ENCODE measurements at regions not wholly inside any gene's neighbourhood (a gene's known extent, or its start where the extent isn't known, plus 50 kb on each side); places are given as distances from the start of the nearest gene placed in this dataset.
"Not testable (repeated sequence)": the region's sequence is repeated elsewhere in the genome, so short reads cannot be mapped to it uniquely, and the experiment has no call there.

GRCh38 chr17:16866436-16866835 is 105.5 kb downstream of the TNFRSF13B start:
- Histone ChIP-seq H3K4me3 (no peak overlapping the region), H3K27me3 (replicated peaks; ENCODE audit: insufficient read depth) (peaks cover 3% of the 10 kb centered on the region; the same call in 1 of the 2 replicates), H4K20me1 (ENCODE audit: insufficient read depth) (no peaks in the 10 kb centered on the region), H2AFZ (no peak overlapping the region), H3K9me3 (ENCODE audit: low read depth) (no peaks in the 10 kb centered on the region), H3K9me2 (ENCODE audit: insufficient read depth) (no peaks in the 10 kb centered on the region), H3K4me2 (ENCODE audit: unreplicated experiment) (peak overlapping the region; percentile 10), H3K4me1 (ENCODE audit: insufficient read depth) (peaks cover 12% of the 10 kb centered on the region), H3K79me2 (ENCODE audit: insufficient read depth) (no peaks in the 10 kb centered on the region), H3K36me3 (ENCODE audit: low read depth) (no peaks in the 10 kb centered on the region), H3K9ac (no peak overlapping the region), H3F3A (ENCODE audit: insufficient read depth) (peaks cover 9% of the 10 kb centered on the region; the same call in 1 of the 2 replicates), H3K27ac (no peak overlapping the region)
- no peak for TF ChIP-seq EZH2 (IDR thresholded peaks at IDR 0.05; ENCODE audit: insufficient read depth, poor library complexity, severe bottlenecking)
- TF ChIP-seq EZH2phosphoT487 (IDR thresholded peaks at IDR 0.05; ENCODE audit: insufficient read depth, low read depth), result no peak
- 60 to 63% methylated on average over 8 of the region's 8 CpGs for WGBS, 2 experiments (ENCODE audit: low coverage in 1 of 2, low lambda C conversion rate in 2 of 2, missing lambda C conversion rate in 2 of 2)
- no peak for DNase-seq
- in situ Hi-C loops (cut with MboI), result no loop called here

- H3F3A ChIP-seq (ENCODE audit: insufficient read depth); H3K9ac ChIP-seq; H3K36me3 ChIP-seq (ENCODE audit: low read depth); H3K9me3 ChIP-seq (ENCODE audit: low read depth); H3K4me3 ChIP-seq; H2AFZ ChIP-seq; H3K9me2 ChIP-seq (ENCODE audit: insufficient read depth); H4K20me1 ChIP-seq (ENCODE audit: insufficient read depth); in situ Hi-C loops (cut with MboI); H3K27me3 ChIP-seq (replicated peaks; ENCODE audit: insufficient read depth); H3K79me2 ChIP-seq (ENCODE audit: insufficient read depth): not testable (repeated sequence)
- Histone ChIP-seq H3K4me2 (ENCODE audit: unreplicated experiment) (peak overlapping the region; percentile 10), H3K4me1 (ENCODE audit: insufficient read depth) (peaks cover 12% of the 10 kb centered on the region), H3K27ac (peak overlapping the region; percentile 45)
- WGBS, 2 experiments (ENCODE audit: low coverage in 1 of 2, low lambda C conversion rate in 2 of 2, missing lambda C conversion rate in 2 of 2), result 53 to 71% methylated on average over 1 of the region's 8 CpGs
- DNase-seq, result peak; percentile 42
Measured at GRCh38 chr17:16865704-16866103, 106.2 kb downstream of the TNFRSF13B start.

GRCh38 chr17:16865077-16865613 is 106.8 kb downstream of the TNFRSF13B start:
- peaks cover 12% of the 10 kb centered on the region for H3K4me1 ChIP-seq (ENCODE audit: insufficient read depth)
- H3K27me3 ChIP-seq (replicated peaks; ENCODE audit: insufficient read depth); H3K4me2 ChIP-seq (ENCODE audit: unreplicated experiment); H3K9me3 ChIP-seq (ENCODE audit: low read depth); H3F3A ChIP-seq (ENCODE audit: insufficient read depth); H3K79me2 ChIP-seq (ENCODE audit: insufficient read depth); H3K36me3 ChIP-seq (ENCODE audit: low read depth); H3K27ac ChIP-seq; H2AFZ ChIP-seq; DNase-seq; H3K9ac ChIP-seq; H3K9me2 ChIP-seq (ENCODE audit: insufficient read depth); H3K4me3 ChIP-seq; in situ Hi-C loops (cut with MboI); H4K20me1 ChIP-seq (ENCODE audit: insufficient read depth): not testable (repeated sequence)
- 7 to 14% methylated on average over 6 of the region's 13 CpGs for WGBS, 2 experiments (ENCODE audit: low coverage in 1 of 2, low lambda C conversion rate in 2 of 2, missing lambda C conversion rate in 2 of 2)

GRCh38 chr17:16864462-16865076 is 107.3 kb downstream of the TNFRSF13B start:
- H3K4me3 ChIP-seq; H3K79me2 ChIP-seq (ENCODE audit: insufficient read depth); H3F3A ChIP-seq (ENCODE audit: insufficient read depth); H3K36me3 ChIP-seq (ENCODE audit: low read depth); H3K27ac ChIP-seq; H3K9me3 ChIP-seq (ENCODE audit: low read depth); H4K20me1 ChIP-seq (ENCODE audit: insufficient read depth); H2AFZ ChIP-seq; H3K9ac ChIP-seq; H3K4me2 ChIP-seq (ENCODE audit: unreplicated experiment); H3K9me2 ChIP-seq (ENCODE audit: insufficient read depth); H3K27me3 ChIP-seq (replicated peaks; ENCODE audit: insufficient read depth); in situ Hi-C loops (cut with MboI): not testable (repeated sequence)
- H3K4me1 ChIP-seq (ENCODE audit: insufficient read depth), result peaks cover 12% of the 10 kb centered on the region
- 3 to 7% methylated on average over 4 to 5 of the region's 11 CpGs for WGBS, 2 experiments (ENCODE audit: low coverage in 1 of 2, low lambda C conversion rate in 2 of 2, missing lambda C conversion rate in 2 of 2)
- peak; percentile 77 for DNase-seq

- H3K4me1 ChIP-seq (ENCODE audit: insufficient read depth); H3F3A ChIP-seq (ENCODE audit: insufficient read depth); H3K4me2 ChIP-seq (ENCODE audit: unreplicated experiment); H3K9me3 ChIP-seq (ENCODE audit: low read depth); H3K9ac ChIP-seq; H4K20me1 ChIP-seq (ENCODE audit: insufficient read depth); H3K36me3 ChIP-seq (ENCODE audit: low read depth); H3K27ac ChIP-seq; H3K79me2 ChIP-seq (ENCODE audit: insufficient read depth); H2AFZ ChIP-seq; H3K4me3 ChIP-seq; H3K9me2 ChIP-seq (ENCODE audit: insufficient read depth); in situ Hi-C loops (cut with MboI); H3K27me3 ChIP-seq (replicated peaks; ENCODE audit: insufficient read depth): not testable (repeated sequence)
- WGBS, 2 experiments (ENCODE audit: low coverage in 1 of 2, low lambda C conversion rate in 2 of 2, missing lambda C conversion rate in 2 of 2), result 53 to 58% methylated on average over 8 of the region's 8 CpGs
- peak; percentile 43 for DNase-seq
Measured at GRCh38 chr17:16861152-16861551, 110.8 kb downstream of the TNFRSF13B start.

GRCh38 chr17:16860467-16860866 is 111.5 kb downstream of the TNFRSF13B start:
- in situ Hi-C loops (cut with MboI); H3K36me3 ChIP-seq (ENCODE audit: low read depth); H3F3A ChIP-seq (ENCODE audit: insufficient read depth); H3K27ac ChIP-seq; H4K20me1 ChIP-seq (ENCODE audit: insufficient read depth); H3K4me1 ChIP-seq (ENCODE audit: insufficient read depth); H3K79me2 ChIP-seq (ENCODE audit: insufficient read depth); H3K27me3 ChIP-seq (replicated peaks; ENCODE audit: insufficient read depth); H3K4me3 ChIP-seq; DNase-seq; H2AFZ ChIP-seq; H3K4me2 ChIP-seq (ENCODE audit: unreplicated experiment); H3K9me2 ChIP-seq (ENCODE audit: insufficient read depth); H3K9ac ChIP-seq; H3K9me3 ChIP-seq (ENCODE audit: low read depth): not testable (repeated sequence)
- 90 to 94% methylated on average over 9 of the region's 9 CpGs for WGBS, 2 experiments (ENCODE audit: low coverage in 1 of 2, low lambda C conversion rate in 2 of 2, missing lambda C conversion rate in 2 of 2)

- H3K9me2 ChIP-seq (ENCODE audit: insufficient read depth); H3K27me3 ChIP-seq (replicated peaks; ENCODE audit: insufficient read depth); H3K9me3 ChIP-seq (ENCODE audit: low read depth); in situ Hi-C loops (cut with MboI); H2AFZ ChIP-seq; H3K79me2 ChIP-seq (ENCODE audit: insufficient read depth); H3K9ac ChIP-seq; H3K36me3 ChIP-seq (ENCODE audit: low read depth); H3K27ac ChIP-seq; H3K4me1 ChIP-seq (ENCODE audit: insufficient read depth); H3F3A ChIP-seq (ENCODE audit: insufficient read depth); H3K4me2 ChIP-seq (ENCODE audit: unreplicated experiment); H4K20me1 ChIP-seq (ENCODE audit: insufficient read depth); H3K4me3 ChIP-seq; DNase-seq: not testable (repeated sequence)
- WGBS, 2 experiments (ENCODE audit: low coverage in 1 of 2, low lambda C conversion rate in 2 of 2, missing lambda C conversion rate in 2 of 2), result 81 to 84% methylated on average over 2 of the region's 2 CpGs
Measured at GRCh38 chr17:16859515-16859914, 112.4 kb downstream of the TNFRSF13B start.
